Upper lobe of left lung (tissue), 6 donors: ENCODE measurements at regions not wholly inside any gene's neighbourhood (a gene's known extent, or its start where the extent isn't known, plus 50 kb on each side); places are given as distances from the start of the nearest gene placed in this dataset.

Experiments
- ATAC-seq, 2 donors: fragments of 200-7000 bp; cut with Tn5 transposase; one replicate each; pipeline ENCODE4 v1.9.1; 2022; ENCODE audit warnings: mild to moderate bottlenecking in 2 of 2, moderate library complexity in 2 of 2; ENCODE audit not compliant: low FRiP score in 2 of 2
- DNase-seq, 2 donors: peaks; one replicate each; pipeline ENCODE4 v3.0.0-alpha.2; 2019 to 2020
- H3K27ac ChIP-seq, 4 donors: fragments of 200-600 bp; sonication (generic); one replicate each; pipeline ENCODE4 v1.5.1; 2016 to 2019
- H3K27me3 ChIP-seq, 4 donors: fragments of 200-600 bp; sonication (generic); one replicate each; pipeline ENCODE4 v1.5.1; 2017 to 2019
- H3K36me3 ChIP-seq, 4 donors: fragments of 200-600 bp; sonication (generic); one replicate each; pipeline ENCODE4 v1.5.1; 2016 to 2019
- H3K4me1 ChIP-seq, 4 donors: fragments of 200-600 bp; sonication (generic); one replicate each; pipeline ENCODE4 v1.5.1; 2018 to 2019
- H3K4me3 ChIP-seq, 4 donors: fragments of 200-600 bp; sonication (generic); one replicate each; pipeline ENCODE4 v1.5.1; 2017 to 2019; ENCODE audit warnings: mild to moderate bottlenecking in 2 of 4, moderate library complexity in 1 of 4
- H3K9me3 ChIP-seq, 4 donors: fragments of 200-600 bp; sonication (generic); one replicate each; pipeline ENCODE4 v1.5.1; 2018 to 2019
- EP300 ChIP-seq, 4 donors: sonication (generic); formaldehyde crosslinking; IDR thresholded peaks; one replicate each; pipeline ENCODE4 v1.5.1; 2017; ENCODE audit warnings: antibody characterized with exemption in 4 of 4, control low read depth in 2 of 4
- POLR2A ChIP-seq, 4 donors: fragments of 450-650 bp; IDR thresholded peaks; one replicate each; pipeline ENCODE4 v1.5.1; 2016 to 2017; ENCODE audit warnings: antibody characterized with exemption in 4 of 4, mild to moderate bottlenecking in 2 of 4
- POLR2AphosphoS5 ChIP-seq, 2 donors: sonication (generic); formaldehyde crosslinking; IDR thresholded peaks; one replicate each; pipeline ENCODE4 v1.5.1; 2017; ENCODE audit warnings: antibody characterized with exemption in 2 of 2
- WGBS, 2 donors: methylation state at CpG; one replicate each; pipeline ENCODE4 v1.1.5; 2017 to 2018; 5-methylcytosine and 5-hydroxymethylcytosine counted together
- TF ChIP-seq, protein P1 (sequence below), 6 experiments: fragments of 450-650 bp in 4 of 6; fragments of 200-600 bp in 2 of 6; sonication (generic) in 2 of 6; IDR thresholded peaks; one replicate each; pipeline ENCODE4 v1.5.1; 2016 to 2019; ENCODE audit warnings: antibody characterized with exemption in 6 of 6
- donor health status: DM: no; HTN: no; CAD: no; lungs with moderate emphysema.
- donor health status: DM: no; HTN: yes; CAD: no; lungs with severe emphysema.

DNA sequence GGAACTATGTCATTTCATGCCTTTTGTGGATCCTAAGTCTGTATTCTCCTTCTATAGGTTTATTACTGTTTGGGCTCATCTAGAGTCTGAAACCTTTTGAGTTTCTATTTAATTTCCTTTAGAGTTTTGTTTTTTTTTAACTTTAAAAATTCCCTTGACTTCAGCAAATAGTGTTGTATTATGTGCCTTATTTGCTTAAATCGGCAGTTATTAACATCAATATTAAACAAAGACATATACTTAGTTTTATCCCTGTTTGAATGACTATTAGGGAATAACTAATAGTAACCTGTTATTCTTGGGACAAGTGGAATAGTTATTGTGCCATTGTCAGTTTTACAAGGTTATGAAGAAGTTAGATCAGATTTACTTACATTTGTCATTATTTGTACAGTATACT, 112.8 kb upstream of the NUDT6 start:
- no peak overlapping the region for H3K4me3 ChIP-seq
- TF ChIP-seq, protein P1, sequence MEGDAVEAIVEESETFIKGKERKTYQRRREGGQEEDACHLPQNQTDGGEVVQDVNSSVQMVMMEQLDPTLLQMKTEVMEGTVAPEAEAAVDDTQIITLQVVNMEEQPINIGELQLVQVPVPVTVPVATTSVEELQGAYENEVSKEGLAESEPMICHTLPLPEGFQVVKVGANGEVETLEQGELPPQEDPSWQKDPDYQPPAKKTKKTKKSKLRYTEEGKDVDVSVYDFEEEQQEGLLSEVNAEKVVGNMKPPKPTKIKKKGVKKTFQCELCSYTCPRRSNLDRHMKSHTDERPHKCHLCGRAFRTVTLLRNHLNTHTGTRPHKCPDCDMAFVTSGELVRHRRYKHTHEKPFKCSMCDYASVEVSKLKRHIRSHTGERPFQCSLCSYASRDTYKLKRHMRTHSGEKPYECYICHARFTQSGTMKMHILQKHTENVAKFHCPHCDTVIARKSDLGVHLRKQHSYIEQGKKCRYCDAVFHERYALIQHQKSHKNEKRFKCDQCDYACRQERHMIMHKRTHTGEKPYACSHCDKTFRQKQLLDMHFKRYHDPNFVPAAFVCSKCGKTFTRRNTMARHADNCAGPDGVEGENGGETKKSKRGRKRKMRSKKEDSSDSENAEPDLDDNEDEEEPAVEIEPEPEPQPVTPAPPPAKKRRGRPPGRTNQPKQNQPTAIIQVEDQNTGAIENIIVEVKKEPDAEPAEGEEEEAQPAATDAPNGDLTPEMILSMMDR (IDR thresholded peaks at IDR 0.05), result no peak
- TF ChIP-seq POLR2A (IDR thresholded peaks at IDR 0.05) (no peak), POLR2AphosphoS5 (IDR thresholded peaks at IDR 0.05) (no peak), EP300 (IDR thresholded peaks at IDR 0.05) (no peak)
- DNase-seq (no peak), ATAC-seq (no peak)
- no peaks in the 10 kb centered on the region for H3K9me3 ChIP-seq
- H3K36me3 ChIP-seq, result no peaks in the 10 kb centered on the region
- 87 to 96% methylated on average over 1 of the region's 1 CpG for WGBS, 2 donors
- H3K27ac ChIP-seq, result no peak overlapping the region
- no peaks in the 10 kb centered on the region for H3K27me3 ChIP-seq
- no peaks in the 10 kb centered on the region for H3K4me1 ChIP-seq

DNA sequence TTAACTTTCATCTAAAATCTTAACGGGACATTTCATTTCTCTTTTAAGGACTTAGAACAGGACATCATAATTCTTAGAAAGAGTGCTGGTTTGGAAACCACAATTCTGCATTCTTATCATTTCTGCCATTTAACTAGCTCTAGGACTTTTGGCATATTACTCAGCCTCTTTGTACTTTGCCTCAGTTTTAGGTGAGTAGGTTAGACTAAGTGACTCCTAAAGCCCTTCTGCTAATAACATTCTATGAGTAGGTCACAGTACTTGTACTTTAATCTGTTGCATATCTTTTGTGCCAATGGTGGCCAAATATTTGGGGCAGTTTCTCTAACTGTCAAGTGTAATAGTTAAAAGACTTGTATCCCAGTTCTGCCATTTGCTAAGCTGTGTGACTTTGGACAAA, 115.4 kb upstream of the NUDT6 start:
- Histone ChIP-seq H3K27me3 (no peaks in the 10 kb centered on the region), H3K4me1 (no peaks in the 10 kb centered on the region), H3K36me3 (no peaks in the 10 kb centered on the region), H3K27ac (no peak overlapping the region), H3K4me3 (no peak overlapping the region), H3K9me3 (peaks cover 0 to 7% (median 0%) of the 10 kb centered on the region in 4 donors)
- TF ChIP-seq POLR2AphosphoS5 (IDR thresholded peaks at IDR 0.05), result no peak
- TF ChIP-seq, protein P1 (IDR thresholded peaks at IDR 0.05), result no peak
- ATAC-seq (no peak), DNase-seq (no peak)
- WGBS, 2 donors, result 42 to 50% methylated on average over 1 of the region's 1 CpG

DNA sequence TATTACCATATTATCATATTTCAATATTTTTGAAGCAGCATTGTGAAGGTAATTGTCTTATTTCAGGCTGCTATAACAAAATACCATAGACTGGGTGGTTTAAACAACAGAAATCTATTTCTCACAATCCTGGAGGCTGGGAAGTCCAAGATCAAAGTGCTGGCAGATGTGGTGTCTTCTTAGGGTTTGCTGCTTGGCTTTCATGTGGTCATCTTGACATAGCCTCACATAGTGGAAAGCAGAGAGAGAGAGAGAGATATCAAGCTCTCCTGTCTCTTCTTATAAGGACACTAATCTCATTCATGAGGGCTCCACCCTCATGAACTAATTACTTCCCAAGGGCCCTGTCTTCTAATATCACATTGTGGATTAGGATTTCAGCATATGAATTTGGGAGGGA, 119.7 kb upstream of the NUDT6 start:
- no peaks in the 10 kb centered on the region for H3K27me3 ChIP-seq
- no peak for DNase-seq
- no peaks in the 10 kb centered on the region for H3K4me1 ChIP-seq
- H3K36me3 ChIP-seq, result no peaks in the 10 kb centered on the region
- no peak for TF ChIP-seq POLR2A (IDR thresholded peaks at IDR 0.05)
- TF ChIP-seq EP300 (IDR thresholded peaks at IDR 0.05), result no peak
- no peak for TF ChIP-seq POLR2AphosphoS5 (IDR thresholded peaks at IDR 0.05)
- TF ChIP-seq, protein P1 (IDR thresholded peaks at IDR 0.05), result no peak
- no peak overlapping the region for H3K4me3 ChIP-seq
- peaks cover 0 to 15% (median 4%) of the 10 kb centered on the region in 4 donors for H3K9me3 ChIP-seq
- H3K27ac ChIP-seq, result no peak overlapping the region
- no peak for ATAC-seq

DNA sequence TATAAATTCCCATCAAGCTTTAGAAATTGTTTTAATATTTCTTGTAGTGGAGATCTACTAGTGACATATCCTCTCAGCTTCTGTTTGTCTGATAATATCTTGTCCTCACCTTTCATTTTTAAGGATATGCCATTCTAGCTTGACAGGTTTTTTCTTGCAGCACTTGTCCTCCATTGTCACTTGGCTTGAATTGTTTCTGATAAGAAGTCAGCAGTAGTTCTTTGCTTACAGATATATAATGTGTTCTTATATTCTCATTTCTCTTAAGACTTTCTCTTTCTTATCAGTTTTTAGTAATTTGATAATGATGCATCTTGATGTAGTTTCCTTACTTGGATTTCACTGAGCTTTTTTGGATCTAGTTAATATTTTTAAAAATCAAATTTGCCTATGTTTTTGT, 120.6 kb upstream of the NUDT6 start:
- H3K27me3 ChIP-seq, result no peaks in the 10 kb centered on the region
- H3K4me3 ChIP-seq, result no peak overlapping the region
- ATAC-seq (no peak), DNase-seq (no peak)
- no peak overlapping the region for H3K27ac ChIP-seq
- H3K36me3 ChIP-seq, result no peaks in the 10 kb centered on the region
- H3K9me3 ChIP-seq, result peaks cover 0 to 20% (median 6%) of the 10 kb centered on the region in 4 donors
- no peaks in the 10 kb centered on the region for H3K4me1 ChIP-seq
- no peak for TF ChIP-seq POLR2AphosphoS5 (IDR thresholded peaks at IDR 0.05)
- TF ChIP-seq EP300 (IDR thresholded peaks at IDR 0.05), result no peak

DNA sequence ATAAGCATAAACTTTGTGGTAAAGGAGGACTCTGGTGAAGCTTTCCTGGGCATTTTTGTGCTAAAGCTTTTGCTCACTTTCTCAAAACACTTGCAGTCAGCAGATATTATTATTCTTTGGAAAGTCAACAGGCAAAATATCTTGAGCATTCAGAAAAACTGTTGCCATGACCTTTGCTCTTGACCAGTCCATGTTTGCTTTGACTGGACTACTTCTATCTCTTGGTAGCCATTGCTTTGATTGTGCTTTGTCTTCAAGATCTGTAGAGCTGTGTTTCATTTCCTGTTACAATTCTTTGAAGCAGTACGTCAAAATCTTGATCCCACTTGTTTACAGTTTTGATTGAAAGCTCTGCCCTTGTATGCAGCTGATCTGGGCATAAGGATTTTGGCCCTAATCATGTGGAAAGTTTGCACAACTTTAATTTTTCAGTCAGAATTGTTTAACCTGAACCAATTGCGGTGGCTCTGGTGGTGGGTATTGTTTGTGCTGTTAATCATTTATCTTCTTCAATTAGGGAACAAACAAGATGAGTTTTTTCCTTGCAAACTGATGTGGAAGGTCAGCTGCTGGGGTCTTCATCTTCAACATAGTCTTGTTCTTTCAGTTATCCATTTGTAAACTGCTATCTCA, 121.5 kb upstream of the NUDT6 start:
- Histone ChIP-seq H3K27ac (no peak overlapping the region), H3K4me3 (no peak overlapping the region), H3K9me3 (peaks cover 0 to 23% (median 8%) of the 10 kb centered on the region in 4 donors), H3K4me1 (no peaks in the 10 kb centered on the region), H3K27me3 (no peaks in the 10 kb centered on the region), H3K36me3 (no peaks in the 10 kb centered on the region)
- TF ChIP-seq POLR2A (IDR thresholded peaks at IDR 0.05) (no peak), EP300 (IDR thresholded peaks at IDR 0.05) (no peak), POLR2AphosphoS5 (IDR thresholded peaks at IDR 0.05) (no peak)
- TF ChIP-seq, protein P1 (IDR thresholded peaks at IDR 0.05), result no peak
- no peak for DNase-seq
- no peak for ATAC-seq
- 23 to 29% methylated on average over 2 of the region's 2 CpGs for WGBS, 2 donors
